Activated B cell treated with CpG ODN at 0.5 μM for 24 hours (primary cell): ENCODE measurements at regions not wholly inside any gene's neighbourhood (a gene's known extent, or its start where the extent isn't known, plus 50 kb on each side); places are given as distances from the start of the nearest gene placed in this dataset.
"Not testable (repeated sequence)": the region's sequence is repeated elsewhere in the genome, so short reads cannot be mapped to it uniquely, and the experiment has no call there.

Source experiments
- ATAC-seq: fragments of 200-7000 bp; cut with Tn5 transposase; one replicate; pipeline ENCODE4 v1.10.0; 2021; ENCODE audit warnings: low read depth, mild to moderate bottlenecking, moderate library complexity
- CTCF ChIA-PET: fragments of 350-600 bp; sonication (Branson Sonifier 250); formaldehyde crosslinking; loops from one replicate; lab custom pipeline; 2021; ENCODE audit warnings: antibody characterized with exemption; lab: Charles Lee
- POLR2A ChIA-PET: fragments of 350-600 bp; sonication (Branson Sonifier 250); formaldehyde crosslinking; loops from one replicate; lab custom pipeline; 2021; ENCODE audit warnings: antibody characterized with exemption; lab: Charles Lee
- DNase-seq: peaks from one replicate; pipeline ENCODE4 v3.0.0; 2022
- H3K27ac Mint-ChIP-seq: one replicate; pipeline ENCODE4 v1.8.0; 2020; ENCODE audit warnings: mixed read lengths
- H3K27me3 Mint-ChIP-seq: one replicate; pipeline ENCODE4 v1.8.0; 2021; ENCODE audit warnings: mixed read lengths
- H3K36me3 Mint-ChIP-seq: one replicate; pipeline ENCODE4 v1.8.0; 2021; ENCODE audit warnings: low read depth, mixed read lengths
- H3K4me1 Mint-ChIP-seq: one replicate; pipeline ENCODE4 v1.8.0; 2021; ENCODE audit warnings: mixed read lengths
- H3K4me3 Mint-ChIP-seq: one replicate; pipeline ENCODE4 v1.8.0; 2020; ENCODE audit warnings: mild to moderate bottlenecking, mixed read lengths
- H3K9me3 Mint-ChIP-seq: one replicate; pipeline ENCODE4 v1.8.0; 2020; ENCODE audit warnings: mixed read lengths
- CTCF ChIP-seq: fragments of 200-600 bp; IDR thresholded peaks from one replicate; pipeline ENCODE4 v1.8.0; 2022; ENCODE audit warnings: antibody characterized with exemption, mild to moderate bottlenecking
- intact Hi-C: fragments of 100-400 bp; cut with micrococcal nuclease; formaldehyde crosslinking; loops from one replicate; pipeline ENCODE4 v1.15.1; 2024

GRCh38 chr2:13819896-13820295 lies 812.6 kb upstream of the LRATD1 start:
- ATAC-seq (no peak), DNase-seq (no peak)
- intact Hi-C loops: no loop called here
- TF ChIP-seq CTCF: no peak
- CTCF ChIA-PET: no interaction called here
- Mint-ChIP-seq H3K36me3 (no peaks in the 10 kb centered on the region), H3K9me3 (no peaks in the 10 kb centered on the region), H3K27me3 (no peaks in the 10 kb centered on the region), H3K4me1 (no peaks in the 10 kb centered on the region), H3K27ac (no peak overlapping the region), H3K4me3 (no peak overlapping the region)
- POLR2A ChIA-PET: no interaction called here

GRCh38 chr2:13821255-13821880 lies 811.1 kb upstream of the LRATD1 start:
- Mint-ChIP-seq H3K4me3 (no peak overlapping the region), H3K36me3 (no peaks in the 10 kb centered on the region), H3K27ac (no peak overlapping the region), H3K9me3 (no peaks in the 10 kb centered on the region), H3K4me1 (no peaks in the 10 kb centered on the region), H3K27me3 (no peaks in the 10 kb centered on the region)
- no peak for TF ChIP-seq CTCF
- no peak for ATAC-seq
- DNase-seq: no peak
- intact Hi-C loops: no loop called here
- POLR2A ChIA-PET: no interaction called here
- CTCF ChIA-PET: no interaction called here

- intact Hi-C loops: no loop called here
- ATAC-seq (no peak), DNase-seq (no peak)
- Mint-ChIP-seq H3K4me1 (no peaks in the 10 kb centered on the region), H3K27me3 (no peaks in the 10 kb centered on the region), H3K9me3 (no peaks in the 10 kb centered on the region), H3K4me3 (no peak overlapping the region), H3K27ac (no peak overlapping the region), H3K36me3 (no peaks in the 10 kb centered on the region)
- ChIA-PET CTCF (no interaction called here), POLR2A (no interaction called here)
- no peak for TF ChIP-seq CTCF
Observed at GRCh38 chr2:13822365-13822764, 810.2 kb upstream of the LRATD1 start.

- Mint-ChIP-seq H3K27ac (no peak overlapping the region), H3K9me3 (peaks cover 2% of the 10 kb centered on the region), H3K36me3 (no peaks in the 10 kb centered on the region), H3K4me3 (no peak overlapping the region), H3K4me1 (no peaks in the 10 kb centered on the region), H3K27me3 (no peaks in the 10 kb centered on the region)
- ATAC-seq (no peak), DNase-seq (no peak)
- intact Hi-C loops: no loop called here
- POLR2A ChIA-PET: no interaction called here
- CTCF ChIA-PET: no interaction called here
- no peak for TF ChIP-seq CTCF
Observed at GRCh38 chr2:13826314-13826853, 806.1 kb upstream of the LRATD1 start.

GRCh38 chr2:13858626-13859025 lies 773.9 kb upstream of the LRATD1 start:
- POLR2A ChIA-PET: no interaction called here
- Mint-ChIP-seq H3K27me3 (no peaks in the 10 kb centered on the region), H3K4me1 (no peaks in the 10 kb centered on the region), H3K4me3 (no peak overlapping the region), H3K36me3 (no peaks in the 10 kb centered on the region), H3K9me3 (peaks cover 7% of the 10 kb centered on the region), H3K27ac (no peak overlapping the region)
- ATAC-seq: no peak
- CTCF ChIA-PET: no interaction called here
- DNase-seq: no peak
- intact Hi-C loops: no loop called here
- no peak for TF ChIP-seq CTCF

- DNase-seq, H3K4me1 Mint-ChIP-seq, H3K4me3 Mint-ChIP-seq, H3K9me3 Mint-ChIP-seq, intact Hi-C loops, ATAC-seq, H3K27ac Mint-ChIP-seq, POLR2A ChIA-PET, H3K27me3 Mint-ChIP-seq, H3K36me3 Mint-ChIP-seq, CTCF ChIA-PET: not testable (repeated sequence)
Observed at GRCh38 chr2:13868275-13868674, 764.2 kb upstream of the LRATD1 start.
